ENCODE measurements at regions not wholly inside any gene's neighbourhood (a gene's known extent, or its start where the extent isn't known, plus 50 kb on each side); places are given as distances from the start of the nearest gene placed in this dataset.

GRCh38 chr19:29013325-29013724, 199.6 kb downstream of the UQCRFS1 start:
- TF ChIP-seq, protein P1, sequence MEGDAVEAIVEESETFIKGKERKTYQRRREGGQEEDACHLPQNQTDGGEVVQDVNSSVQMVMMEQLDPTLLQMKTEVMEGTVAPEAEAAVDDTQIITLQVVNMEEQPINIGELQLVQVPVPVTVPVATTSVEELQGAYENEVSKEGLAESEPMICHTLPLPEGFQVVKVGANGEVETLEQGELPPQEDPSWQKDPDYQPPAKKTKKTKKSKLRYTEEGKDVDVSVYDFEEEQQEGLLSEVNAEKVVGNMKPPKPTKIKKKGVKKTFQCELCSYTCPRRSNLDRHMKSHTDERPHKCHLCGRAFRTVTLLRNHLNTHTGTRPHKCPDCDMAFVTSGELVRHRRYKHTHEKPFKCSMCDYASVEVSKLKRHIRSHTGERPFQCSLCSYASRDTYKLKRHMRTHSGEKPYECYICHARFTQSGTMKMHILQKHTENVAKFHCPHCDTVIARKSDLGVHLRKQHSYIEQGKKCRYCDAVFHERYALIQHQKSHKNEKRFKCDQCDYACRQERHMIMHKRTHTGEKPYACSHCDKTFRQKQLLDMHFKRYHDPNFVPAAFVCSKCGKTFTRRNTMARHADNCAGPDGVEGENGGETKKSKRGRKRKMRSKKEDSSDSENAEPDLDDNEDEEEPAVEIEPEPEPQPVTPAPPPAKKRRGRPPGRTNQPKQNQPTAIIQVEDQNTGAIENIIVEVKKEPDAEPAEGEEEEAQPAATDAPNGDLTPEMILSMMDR (IDR thresholded peaks at IDR 0.05), result no peak
- no peak for TF ChIP-seq POLR2AphosphoS5 (IDR thresholded peaks at IDR 0.05; ENCODE audit: insufficient read depth in 1 of 2, low read depth in 1 of 2)

Data from vagina (tissue), 2 donors.